Activated T-cell treated with anti-CD3 and anti-CD28 coated beads, Interleukin-2, amount 50 U/mL, for 24 hours (primary cell): ENCODE measurements at regions not wholly inside any gene's neighbourhood (a gene's known extent, or its start where the extent isn't known, plus 50 kb on each side); places are given as distances from the start of the nearest gene placed in this dataset.

Source experiments
- DNase-seq: peaks from one replicate; pipeline ENCODE4 v3.0.0-alpha.2; 2020
- H3K27ac Mint-ChIP-seq: 2 replicates; pipeline ENCODE4 v1.8.0; 2020; ENCODE audit warnings: mild to moderate bottlenecking, mixed read lengths
- H3K27me3 Mint-ChIP-seq: 2 replicates; pipeline ENCODE4 v1.8.0; 2020; ENCODE audit warnings: mixed read lengths
- H3K36me3 Mint-ChIP-seq: 2 replicates; pipeline ENCODE4 v1.8.0; 2020; ENCODE audit warnings: low read depth, mixed read lengths
- H3K4me1 Mint-ChIP-seq: 2 replicates; pipeline ENCODE4 v1.8.0; 2020; ENCODE audit warnings: low read depth, mixed read lengths
- H3K4me3 Mint-ChIP-seq: 2 replicates; pipeline ENCODE4 v1.8.0; 2020; ENCODE audit warnings: mild to moderate bottlenecking, moderate library complexity, mixed read lengths
- H3K9me3 Mint-ChIP-seq: 2 replicates; pipeline ENCODE4 v1.8.0; 2020; ENCODE audit warnings: mixed read lengths

DNA sequence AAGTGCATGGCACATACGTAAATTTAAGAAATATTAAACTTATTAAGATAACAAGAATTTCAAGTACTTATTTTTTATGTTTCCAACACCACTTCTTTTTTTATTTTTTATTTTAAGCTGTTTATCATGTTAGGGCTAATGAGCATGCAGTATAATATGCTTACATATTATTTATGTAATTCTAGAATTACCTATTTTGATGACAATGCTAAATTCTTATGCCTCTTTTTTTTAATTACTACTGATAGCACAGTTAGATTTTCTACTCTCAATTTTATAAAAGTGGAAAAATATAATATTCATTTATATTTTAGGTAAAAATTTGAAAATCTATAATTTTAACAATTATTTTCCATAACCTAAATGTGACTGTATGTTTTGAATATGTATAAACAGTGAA lies 713.0 kb downstream of the MRPL39 start:
- H3K36me3 Mint-ChIP-seq, result no peaks in the 10 kb centered on the region
- no peak overlapping the region for H3K27ac Mint-ChIP-seq
- H3K27me3 Mint-ChIP-seq, result no peaks in the 10 kb centered on the region
- no peaks in the 10 kb centered on the region for H3K9me3 Mint-ChIP-seq
- no peaks in the 10 kb centered on the region for H3K4me1 Mint-ChIP-seq
- H3K4me3 Mint-ChIP-seq, result no peak overlapping the region
- no peak for DNase-seq

DNA sequence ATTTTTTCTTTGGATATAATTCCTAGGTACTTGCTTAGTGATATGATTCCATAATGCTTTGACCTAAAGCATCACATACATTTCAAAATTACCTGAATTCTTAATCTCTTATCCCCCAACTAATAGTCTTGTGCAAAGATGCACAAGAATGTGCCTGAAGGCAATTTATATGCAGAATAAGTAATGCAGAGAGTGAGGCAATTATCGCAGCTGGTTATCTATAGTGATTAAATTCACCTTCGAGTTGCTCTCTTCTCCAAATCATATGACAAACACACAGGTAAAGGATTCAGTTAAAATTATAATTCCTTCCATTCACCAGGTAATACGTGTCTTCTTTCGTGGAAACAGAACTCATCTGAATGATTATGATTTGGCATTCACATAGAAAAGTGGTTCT lies 717.3 kb downstream of the MRPL39 start:
- H3K27me3 Mint-ChIP-seq, result no peaks in the 10 kb centered on the region
- H3K4me1 Mint-ChIP-seq, result no peaks in the 10 kb centered on the region
- H3K27ac Mint-ChIP-seq, result no peak overlapping the region
- H3K36me3 Mint-ChIP-seq, result no peaks in the 10 kb centered on the region
- no peak for DNase-seq
- peaks cover 1% of the 10 kb centered on the region for H3K9me3 Mint-ChIP-seq
- no peak overlapping the region for H3K4me3 Mint-ChIP-seq

- Mint-ChIP-seq H3K27ac (no peak overlapping the region), H3K4me1 (no peaks in the 10 kb centered on the region), H3K9me3 (peaks cover 7% of the 10 kb centered on the region), H3K27me3 (no peaks in the 10 kb centered on the region), H3K36me3 (no peaks in the 10 kb centered on the region), H3K4me3 (no peak overlapping the region)
- DNase-seq, result no peak
These were observed 725.8 kb downstream of the MRPL39 start for GRCh38 chr21:24881506-24881905.

GRCh38 chr21:24870633-24871032 lies 736.6 kb downstream of the MRPL39 start:
- Mint-ChIP-seq H3K9me3 (peaks cover 2% of the 10 kb centered on the region), H3K4me1 (no peaks in the 10 kb centered on the region)

DNA sequence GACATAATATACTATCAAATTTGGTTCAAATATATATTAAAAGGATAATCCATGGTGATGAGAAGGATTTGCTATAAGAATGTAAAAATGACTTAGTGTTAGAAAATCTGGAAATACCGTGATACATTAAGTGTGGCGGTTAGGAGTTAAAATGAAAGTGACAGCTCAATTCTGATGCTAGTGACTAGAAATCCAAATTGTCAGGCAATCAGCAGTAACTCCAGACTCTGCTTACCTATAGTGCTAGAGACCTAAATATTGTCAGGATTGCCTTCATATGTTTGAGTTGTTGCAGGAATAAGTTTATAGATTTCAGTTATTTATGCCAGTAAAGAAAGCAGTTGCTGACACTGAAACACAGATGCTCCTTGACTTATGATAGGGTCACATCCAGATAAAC lies 737.4 kb downstream of the MRPL39 start:
- Mint-ChIP-seq H3K27ac (no peak overlapping the region), H3K4me1 (no peaks in the 10 kb centered on the region), H3K36me3 (no peaks in the 10 kb centered on the region), H3K27me3 (no peaks in the 10 kb centered on the region), H3K4me3 (no peak overlapping the region), H3K9me3 (peaks cover 2% of the 10 kb centered on the region)
- DNase-seq, result no peak

More at GRCh38 chr21:24870633-24871032, 736.6 kb downstream of the MRPL39 start:
- no peaks in the 10 kb centered on the region for H3K27me3 Mint-ChIP-seq
- no peaks in the 10 kb centered on the region for H3K36me3 Mint-ChIP-seq
- no peak overlapping the region for H3K27ac Mint-ChIP-seq
- H3K4me3 Mint-ChIP-seq, result no peak overlapping the region
- DNase-seq, result no peak

GRCh38 chr21:24868117-24868516 lies 739.2 kb downstream of the MRPL39 start:
- Mint-ChIP-seq H3K9me3 (peaks cover 2% of the 10 kb centered on the region), H3K4me3 (no peak overlapping the region), H3K36me3 (no peaks in the 10 kb centered on the region), H3K27ac (no peak overlapping the region), H3K27me3 (no peaks in the 10 kb centered on the region), H3K4me1 (no peaks in the 10 kb centered on the region)
- no peak for DNase-seq

DNA sequence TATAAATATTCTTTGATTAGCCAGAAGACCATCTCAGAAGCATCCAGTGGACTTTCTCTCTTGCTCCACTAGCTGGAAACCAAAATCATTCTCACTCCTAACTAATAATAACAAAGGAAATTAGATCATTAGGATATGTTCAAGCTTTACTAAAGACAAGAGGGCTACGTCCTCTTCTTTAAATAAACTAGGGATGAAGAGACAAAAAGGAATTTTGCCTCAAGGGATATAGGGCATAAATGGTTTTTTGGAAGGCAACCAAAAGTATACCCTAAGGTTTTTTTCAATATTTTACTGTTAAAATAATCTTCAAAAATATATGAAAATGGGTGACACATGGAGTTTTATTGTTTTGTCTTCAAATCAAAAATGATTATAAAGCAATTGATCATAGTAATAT lies 745.8 kb downstream of the MRPL39 start:
- H3K27me3 Mint-ChIP-seq, result no peaks in the 10 kb centered on the region
- H3K4me1 Mint-ChIP-seq, result no peaks in the 10 kb centered on the region
- peaks cover 4% of the 10 kb centered on the region for H3K9me3 Mint-ChIP-seq
- no peak overlapping the region for H3K27ac Mint-ChIP-seq
- no peak for DNase-seq
- H3K4me3 Mint-ChIP-seq, result no peak overlapping the region
- no peaks in the 10 kb centered on the region for H3K36me3 Mint-ChIP-seq

GRCh38 chr21:24856326-24856725 lies 751.0 kb downstream of the MRPL39 start:
- DNase-seq, result no peak
- Mint-ChIP-seq H3K4me1 (no peaks in the 10 kb centered on the region), H3K36me3 (no peaks in the 10 kb centered on the region), H3K9me3 (peaks cover 8% of the 10 kb centered on the region), H3K4me3 (no peak overlapping the region), H3K27me3 (peaks cover under 1% of the 10 kb centered on the region), H3K27ac (no peak overlapping the region)

DNA sequence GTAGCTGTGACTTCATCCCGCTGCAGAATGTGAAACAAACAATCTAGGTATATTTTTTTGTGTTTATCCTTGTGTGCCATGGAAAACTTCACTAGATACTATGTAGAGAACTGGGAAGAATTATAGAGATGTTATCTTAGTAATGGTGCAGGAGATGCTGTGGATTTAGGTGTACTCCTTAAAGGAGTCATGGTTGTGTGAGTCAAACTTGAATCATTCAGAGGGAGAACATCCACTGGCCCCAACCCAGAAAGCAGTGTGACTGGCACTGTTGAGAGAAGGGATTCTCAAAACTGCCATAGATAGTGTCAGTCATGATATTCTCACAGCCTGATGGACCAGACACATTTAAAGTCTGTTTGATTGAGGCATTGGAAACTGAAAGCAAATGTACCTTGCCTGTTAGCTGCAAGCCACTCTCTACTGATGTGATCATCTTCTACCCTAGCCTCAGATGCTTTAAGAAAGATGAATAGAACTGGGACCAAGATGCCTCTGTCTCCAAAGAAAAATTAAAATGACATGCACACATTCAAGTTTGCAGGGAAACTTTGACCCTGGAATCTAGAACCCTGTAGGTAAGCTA lies 754.6 kb downstream of the MRPL39 start:
- Mint-ChIP-seq H3K4me1 (no peaks in the 10 kb centered on the region), H3K4me3 (no peak overlapping the region), H3K27me3 (peaks cover 2% of the 10 kb centered on the region), H3K27ac (no peak overlapping the region), H3K9me3 (peaks cover 7% of the 10 kb centered on the region), H3K36me3 (no peaks in the 10 kb centered on the region)
- DNase-seq, result no peak

- Mint-ChIP-seq H3K4me1 (no peaks in the 10 kb centered on the region), H3K4me3 (no peak overlapping the region), H3K27me3 (peaks cover 2% of the 10 kb centered on the region), H3K36me3 (no peaks in the 10 kb centered on the region), H3K27ac (no peak overlapping the region), H3K9me3 (peaks cover 7% of the 10 kb centered on the region)
- no peak for DNase-seq
These were observed 757.2 kb downstream of the MRPL39 start for GRCh38 chr21:24850121-24850520.

GRCh38 chr21:24844671-24845070 lies 762.6 kb downstream of the MRPL39 start:
- Mint-ChIP-seq H3K4me3 (no peak overlapping the region), H3K36me3 (no peaks in the 10 kb centered on the region), H3K27me3 (no peaks in the 10 kb centered on the region), H3K9me3 (peaks cover 2% of the 10 kb centered on the region), H3K4me1 (no peaks in the 10 kb centered on the region), H3K27ac (no peak overlapping the region)
- DNase-seq, result no peak

DNA sequence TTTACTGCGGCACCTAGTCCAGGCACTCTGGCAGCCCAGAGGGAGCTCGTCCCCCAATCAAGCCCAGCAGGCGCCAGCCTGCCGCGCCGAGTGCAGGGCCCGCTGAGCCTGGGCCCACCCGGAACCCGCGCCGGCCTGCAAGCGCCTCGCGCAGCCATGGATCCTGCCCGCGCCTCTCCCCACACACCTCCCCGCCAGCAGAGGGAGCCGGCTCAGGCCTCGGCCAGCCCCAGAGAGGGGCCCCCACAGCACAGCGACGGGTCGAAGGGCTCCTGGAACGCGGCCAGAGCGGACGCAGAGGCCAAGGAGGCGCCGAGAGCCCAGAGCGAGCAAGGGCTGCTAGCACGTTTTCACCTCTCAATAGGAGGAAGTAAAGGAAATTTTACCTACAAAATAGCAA lies 767.0 kb downstream of the MRPL39 start:
- Mint-ChIP-seq H3K27me3 (no peaks in the 10 kb centered on the region), H3K4me1 (no peaks in the 10 kb centered on the region), H3K36me3 (no peaks in the 10 kb centered on the region), H3K9me3 (peaks cover 6% of the 10 kb centered on the region), H3K4me3 (no peak overlapping the region), H3K27ac (no peak overlapping the region)
- DNase-seq, result no peak

GRCh38 chr21:24832961-24833360 lies 774.3 kb downstream of the MRPL39 start:
- DNase-seq, result no peak
- Mint-ChIP-seq H3K27ac (no peak overlapping the region), H3K9me3 (no peaks in the 10 kb centered on the region), H3K36me3 (no peaks in the 10 kb centered on the region), H3K4me3 (no peak overlapping the region), H3K27me3 (no peaks in the 10 kb centered on the region), H3K4me1 (no peaks in the 10 kb centered on the region)

- no peak overlapping the region for H3K27ac Mint-ChIP-seq
- no peaks in the 10 kb centered on the region for H3K4me1 Mint-ChIP-seq
- DNase-seq, result no peak
- no peaks in the 10 kb centered on the region for H3K9me3 Mint-ChIP-seq
- no peak overlapping the region for H3K4me3 Mint-ChIP-seq
- no peaks in the 10 kb centered on the region for H3K36me3 Mint-ChIP-seq
- no peaks in the 10 kb centered on the region for H3K27me3 Mint-ChIP-seq
These were observed 777.9 kb downstream of the MRPL39 start for GRCh38 chr21:24829397-24829796.

- no peaks in the 10 kb centered on the region for H3K9me3 Mint-ChIP-seq
- no peaks in the 10 kb centered on the region for H3K36me3 Mint-ChIP-seq
- H3K27me3 Mint-ChIP-seq, result no peaks in the 10 kb centered on the region
- no peak overlapping the region for H3K4me3 Mint-ChIP-seq
- no peak for DNase-seq
- H3K4me1 Mint-ChIP-seq, result no peaks in the 10 kb centered on the region
- H3K27ac Mint-ChIP-seq, result no peak overlapping the region
These were observed 780.5 kb downstream of the MRPL39 start for GRCh38 chr21:24826822-24827221.

- no peaks in the 10 kb centered on the region for H3K4me1 Mint-ChIP-seq
- H3K9me3 Mint-ChIP-seq, result no peaks in the 10 kb centered on the region
- DNase-seq, result no peak
- H3K4me3 Mint-ChIP-seq, result no peak overlapping the region
- H3K27me3 Mint-ChIP-seq, result no peaks in the 10 kb centered on the region
- no peaks in the 10 kb centered on the region for H3K36me3 Mint-ChIP-seq
- H3K27ac Mint-ChIP-seq, result no peak overlapping the region
These were observed 781.9 kb downstream of the MRPL39 start for GRCh38 chr21:24825348-24825747.
